IMR-90 (cell line): ENCODE measurements at regions not wholly inside any gene's neighbourhood (a gene's known extent, or its start where the extent isn't known, plus 50 kb on each side); places are given as distances from the start of the nearest gene placed in this dataset.

Experiments used
- ATAC-seq: fragments of 200-7000 bp; cut with Tn5 transposase; 2 replicates; pipeline ENCODE4 v1.9.1; 2020; ENCODE audit warnings: low read depth, mild to moderate bottlenecking, moderate library complexity
- BruUV-seq: library from RNA; stranded (reverse); fragments of 400-500 nt; replicated peaks from 2 replicates; lab custom pipeline; 2021; lab: Mats Ljungman, UMichigan
- CTCF ChIA-PET: fragments of 300-600 bp; formaldehyde crosslinking; extraction: SDS; loops from one replicate; lab custom pipeline; 2021; ENCODE audit warnings: antibody characterized with exemption; lab: Yijun Ruan, JAX
- POLR2A ChIA-PET: fragments of 300-600 bp; sonication (Branson Sonifier 250); formaldehyde crosslinking; loops from one replicate; lab custom pipeline; 2022; ENCODE audit warnings: antibody characterized with exemption; ENCODE audit not compliant: unreplicated experiment; lab: Charles Lee
- DNase-seq: peaks from one replicate; pipeline ENCODE4 v3.0.0; 2013
- H2AFZ ChIP-seq: replicated peaks from 2 replicates; pipeline ENCODE3; 2013; ENCODE audit warnings: low read length, mild to moderate bottlenecking; ENCODE audit not compliant: poor library complexity
- H2AK5ac ChIP-seq: 2 replicates; pipeline ENCODE4 v1.6.1; 2013; ENCODE audit warnings: low read depth, low read length, inconsistent platforms
- H2AK9ac ChIP-seq: replicated peaks from 2 replicates; pipeline ENCODE3; 2013; ENCODE audit warnings: mild to moderate bottlenecking, low read depth, low read length, moderate library complexity; ENCODE audit not compliant: poor library complexity
- H2BK120ac ChIP-seq: 2 replicates; pipeline ENCODE4 v1.6.1; 2013; ENCODE audit warnings: low read depth, low read length, inconsistent platforms
- H2BK15ac ChIP-seq: 3 replicates; pipeline ENCODE4 v1.6.1; 2013; ENCODE audit warnings: low read depth, low read length, inconsistent platforms
- H2BK20ac ChIP-seq: 2 replicates; pipeline ENCODE4 v1.6.1; 2013; ENCODE audit warnings: low read depth, mild to moderate bottlenecking, inconsistent platforms, low read length, moderate library complexity
- H2BK5ac ChIP-seq: 2 replicates; pipeline ENCODE4 v1.6.1; 2013; ENCODE audit warnings: mild to moderate bottlenecking, low read depth, low read length, inconsistent platforms; ENCODE audit not compliant: poor library complexity, severe bottlenecking
- H3K14ac ChIP-seq: replicated peaks from 2 replicates; pipeline ENCODE4 v1.6.1; 2013; ENCODE audit warnings: low read depth, low read length, inconsistent platforms
- H3K18ac ChIP-seq: 2 replicates; pipeline ENCODE4 v1.6.1; 2013; ENCODE audit warnings: low read depth, low read length, control low read depth
- H3K23ac ChIP-seq: 2 replicates; pipeline ENCODE4 v1.6.1; 2013; ENCODE audit warnings: low read depth, low read length, inconsistent platforms
- H3K27ac ChIP-seq: 2 replicates; pipeline ENCODE4 v1.5.1; 2013; ENCODE audit warnings: mild to moderate bottlenecking, control low read depth, low read length; ENCODE audit not compliant: insufficient read depth
- H3K27me3 ChIP-seq: 2 replicates; pipeline ENCODE4 v1.6.1; 2013; ENCODE audit warnings: low read length; ENCODE audit not compliant: control insufficient read depth, insufficient read depth
- H3K36me3 ChIP-seq: 2 replicates; pipeline ENCODE4 v1.6.1; 2013; ENCODE audit warnings: low read length, mixed read lengths; ENCODE audit not compliant: control insufficient read depth, insufficient read depth
- H3K4ac ChIP-seq: 2 replicates; pipeline ENCODE4 v1.6.1; 2013; ENCODE audit warnings: low read depth, low read length, inconsistent platforms
- H3K4me1 ChIP-seq: 2 replicates; pipeline ENCODE4 v1.6.1; 2013; ENCODE audit warnings: low read length, mixed read lengths; ENCODE audit not compliant: control insufficient read depth, insufficient read depth
- H3K4me2 ChIP-seq: 2 replicates; pipeline ENCODE4 v1.6.1; 2013; ENCODE audit warnings: low read depth, mild to moderate bottlenecking, control low read depth, low read length, moderate library complexity
- H3K4me3 ChIP-seq: 2 replicates; pipeline ENCODE4 v1.5.1; 2013; ENCODE audit warnings: low read depth, mild to moderate bottlenecking, control low read depth, low read length, moderate library complexity; ENCODE audit not compliant: insufficient read depth
- H3K56ac ChIP-seq: 2 replicates; pipeline ENCODE4 v1.6.1; 2013; ENCODE audit warnings: low read length, inconsistent platforms; ENCODE audit not compliant: insufficient read depth; ENCODE audit errors: extremely low read depth
- H3K79me1 ChIP-seq, 2 experiments: 2 replicates each; pipeline ENCODE4 v1.6.1; 2013; ENCODE audit warnings: low read length in 2 of 2, inconsistent platforms in 1 of 2, low read depth in 1 of 2
- H3K9ac ChIP-seq: 2 replicates; pipeline ENCODE4 v1.6.1; 2013; ENCODE audit warnings: low read depth, low read length, control low read depth
- H3K9me1 ChIP-seq: 2 replicates; pipeline ENCODE4 v1.6.1; 2013; ENCODE audit warnings: low read length, inconsistent platforms; ENCODE audit not compliant: insufficient read depth
- H3K9me3 ChIP-seq: 2 replicates; pipeline ENCODE4 v1.6.1; 2013; ENCODE audit warnings: low read length; ENCODE audit not compliant: control insufficient read depth, insufficient read depth
- H4K20me1 ChIP-seq: 2 replicates; pipeline ENCODE4 v1.6.1; 2013; ENCODE audit warnings: low read length, inconsistent platforms; ENCODE audit not compliant: insufficient read depth
- H4K5ac ChIP-seq: 2 replicates; pipeline ENCODE4 v1.6.1; 2013; ENCODE audit warnings: mild to moderate bottlenecking, low read depth, low read length, control low read depth
- H4K8ac ChIP-seq, 2 experiments: 2 replicates each; pipeline ENCODE4 v1.6.1; 2013; ENCODE audit warnings: low read depth in 2 of 2, low read length in 2 of 2, control low read depth in 1 of 2, inconsistent platforms in 1 of 2
- H4K91ac ChIP-seq: 2 replicates; pipeline ENCODE4 v1.6.1; 2013; ENCODE audit warnings: low read depth, low read length, inconsistent platforms; ENCODE audit not compliant: insufficient read depth
- BHLHE40 ChIP-seq: fragments of 150-350 bp; IDR thresholded peaks from 2 replicates; pipeline ENCODE4 v1.6.1; 2016; ENCODE audit warnings: mild to moderate bottlenecking, low read depth, low read length
- CEBPB ChIP-seq: IDR thresholded peaks from 2 replicates; pipeline ENCODE4 v1.6.1; 2012; ENCODE audit warnings: low read depth, low read length, improper control_type of control experiment
- CHD1 ChIP-seq: IDR thresholded peaks from 2 replicates; pipeline ENCODE4 v1.6.1; 2012; ENCODE audit warnings: low read depth, low read length, improper control_type of control experiment
- CTCF ChIP-seq: conservative IDR thresholded peaks from 2 replicates; pipeline ENCODE4 v1.5.1; 2012; ENCODE audit warnings: mild to moderate bottlenecking, low read depth, low read length, improper control_type of control experiment
- MAFK ChIP-seq: IDR thresholded peaks from 2 replicates; pipeline ENCODE4 v1.6.1; 2012; ENCODE audit warnings: low read depth, low read length, improper control_type of control experiment
- MXI1 ChIP-seq: IDR thresholded peaks from 2 replicates; pipeline ENCODE4 v1.6.1; 2012; ENCODE audit warnings: low read depth, mild to moderate bottlenecking, low read length, moderate library complexity, borderline replicate concordance
- NFE2L2 ChIP-seq: fragments of 150-350 bp; IDR thresholded peaks from 2 replicates; pipeline ENCODE4 v1.6.1; 2016; ENCODE audit warnings: low read depth, mild to moderate bottlenecking, low read length
- POLR2A ChIP-seq: IDR thresholded peaks from 2 replicates; pipeline ENCODE4 v1.6.1; 2012; ENCODE audit warnings: mild to moderate bottlenecking, low read depth, low read length
- RAD21 ChIP-seq: IDR thresholded peaks from 2 replicates; pipeline ENCODE4 v1.6.1; 2012; ENCODE audit warnings: low read length, improper control_type of control experiment
- RCOR1 ChIP-seq: IDR thresholded peaks from 2 replicates; pipeline ENCODE4 v1.6.1; 2012; ENCODE audit warnings: mild to moderate bottlenecking, low read length, improper control_type of control experiment; ENCODE audit not compliant: insufficient replicate concordance
- RFX5 ChIP-seq: IDR thresholded peaks from 2 replicates; pipeline ENCODE4 v1.8.0; 2012; ENCODE audit warnings: low read depth, mild to moderate bottlenecking, low read length, moderate library complexity
- SMC3 ChIP-seq: fragments of 150-350 bp; IDR thresholded peaks from 2 replicates; pipeline ENCODE4 v1.6.1; 2016; ENCODE audit warnings: low read depth, mild to moderate bottlenecking, antibody characterized with exemption, low read length, moderate library complexity
- WGBS, 2 experiments: methylation state at CpG; one replicate each; pipeline versions ENCODE4 v1.1.5 to v1.1.7; 2013; ENCODE audit warnings: missing lambda C conversion rate in 2 of 2; ENCODE audit not compliant: insufficient read length in 1 of 2; ENCODE audit errors: extremely low coverage in 2 of 2; 5-methylcytosine and 5-hydroxymethylcytosine counted together
- dilution Hi-C: fragments of 300-500 bp; cut with HindIII; formaldehyde crosslinking; loops from one replicate; pipeline ENCODE4 v1.14.3; 2018; ENCODE audit warnings: low sequenced_read_pairs; ENCODE audit not compliant: unreplicated experiment
- in situ Hi-C: fragments of 300-500 bp; cut with MboI; formaldehyde crosslinking; loops from 3 replicates; pipeline ENCODE4 v1.14.3; 2019; ENCODE audit warnings: low sequenced_read_pairs, inconsistent platforms, mixed read lengths
- intact Hi-C: fragments of 100-400 bp; cut with micrococcal nuclease; formaldehyde crosslinking; loops from 2 replicates; pipeline ENCODE4 v1.10.0; 2022

- H4K91ac ChIP-seq = no peak overlapping the region
- 0% methylated on average over 1 of the region's 20 CpGs; no CpG with 5 or more reads in 1 of the 2 experiments for WGBS, 2 experiments
- H4K20me1 ChIP-seq = no peaks in the 10 kb centered on the region
- H4K5ac ChIP-seq = no peak overlapping the region
- H3K9ac ChIP-seq = no peak overlapping the region
- H3K79me1 ChIP-seq = no peaks in the 10 kb centered on the region
- H3K27ac ChIP-seq = no peak overlapping the region
- ChIA-PET CTCF (no interaction called here), POLR2A (no interaction called here)
- H3K27me3 ChIP-seq = no peaks in the 10 kb centered on the region
- H3K18ac ChIP-seq = no peak overlapping the region
- H2AK9ac ChIP-seq = no peak overlapping the region
- H2BK15ac ChIP-seq = no peak overlapping the region
- no TSS peak for BruUV-seq
- H3K9me1 ChIP-seq = no peaks in the 10 kb centered on the region
- no peak for ATAC-seq
- no peak overlapping the region for H2AK5ac ChIP-seq
- no peak overlapping the region for H3K23ac ChIP-seq
- in situ Hi-C loops = no loop called here
- H3K56ac ChIP-seq = no peak overlapping the region
- no peak overlapping the region for H3K4me2 ChIP-seq
- H2AFZ ChIP-seq = no peak overlapping the region
- dilution Hi-C loops = no loop called here
- no peak overlapping the region for H2BK5ac ChIP-seq
- no peak overlapping the region for H3K4me3 ChIP-seq
- H2BK120ac ChIP-seq = no peak overlapping the region
- no peak overlapping the region for H3K4ac ChIP-seq
- peaks cover 48% of the 10 kb centered on the region for H3K9me3 ChIP-seq
- H3K36me3 ChIP-seq = no peaks in the 10 kb centered on the region
- intact Hi-C loops = no loop called here
- no peak overlapping the region for H4K8ac ChIP-seq
- TF ChIP-seq RFX5 (no peak), BHLHE40 (no peak), CTCF (no peak), POLR2A (no peak), RAD21 (no peak), CEBPB (no peak), CHD1 (no peak), MXI1 (no peak), RCOR1 (no peak), SMC3 (no peak), MAFK (no peak), NFE2L2 (no peak)
- no peak for DNase-seq
- no peak overlapping the region for H2BK20ac ChIP-seq
- no peak overlapping the region for H3K14ac ChIP-seq
- H3K4me1 ChIP-seq = no peaks in the 10 kb centered on the region
Observed at GRCh38 chr5:2257326-2258244, 374.9 kb upstream of the IRX4 start.
